ENCODE measurements at regions not wholly inside any gene's neighbourhood (a gene's known extent, or its start where the extent isn't known, plus 50 kb on each side); places are given as distances from the start of the nearest gene placed in this dataset.

DNA sequence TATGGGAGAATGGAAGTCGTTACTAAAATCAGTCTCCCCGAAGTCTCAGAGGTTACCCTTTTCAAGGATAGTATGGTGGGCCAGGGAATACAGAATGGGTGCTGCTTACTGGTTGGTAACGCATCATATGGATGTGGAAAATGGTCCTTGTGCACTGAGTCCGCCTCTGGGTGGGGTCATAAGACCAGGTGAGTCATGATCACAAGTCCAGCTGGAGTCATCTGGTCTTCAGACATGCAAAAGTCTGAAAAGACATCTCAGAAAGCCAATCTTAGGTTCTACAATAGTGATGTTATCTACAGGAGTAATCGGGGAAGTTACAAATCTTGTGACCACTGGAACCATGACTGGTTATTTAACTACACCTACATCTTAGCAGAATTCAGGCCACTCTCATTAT is 71.9 kb upstream of the TCL1B start:
- TF ChIP-seq POLR2A (IDR thresholded peaks at IDR 0.05), result no peak
- TF ChIP-seq, protein P1, sequence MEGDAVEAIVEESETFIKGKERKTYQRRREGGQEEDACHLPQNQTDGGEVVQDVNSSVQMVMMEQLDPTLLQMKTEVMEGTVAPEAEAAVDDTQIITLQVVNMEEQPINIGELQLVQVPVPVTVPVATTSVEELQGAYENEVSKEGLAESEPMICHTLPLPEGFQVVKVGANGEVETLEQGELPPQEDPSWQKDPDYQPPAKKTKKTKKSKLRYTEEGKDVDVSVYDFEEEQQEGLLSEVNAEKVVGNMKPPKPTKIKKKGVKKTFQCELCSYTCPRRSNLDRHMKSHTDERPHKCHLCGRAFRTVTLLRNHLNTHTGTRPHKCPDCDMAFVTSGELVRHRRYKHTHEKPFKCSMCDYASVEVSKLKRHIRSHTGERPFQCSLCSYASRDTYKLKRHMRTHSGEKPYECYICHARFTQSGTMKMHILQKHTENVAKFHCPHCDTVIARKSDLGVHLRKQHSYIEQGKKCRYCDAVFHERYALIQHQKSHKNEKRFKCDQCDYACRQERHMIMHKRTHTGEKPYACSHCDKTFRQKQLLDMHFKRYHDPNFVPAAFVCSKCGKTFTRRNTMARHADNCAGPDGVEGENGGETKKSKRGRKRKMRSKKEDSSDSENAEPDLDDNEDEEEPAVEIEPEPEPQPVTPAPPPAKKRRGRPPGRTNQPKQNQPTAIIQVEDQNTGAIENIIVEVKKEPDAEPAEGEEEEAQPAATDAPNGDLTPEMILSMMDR (IDR thresholded peaks at IDR 0.05), result peak in 4 of 7 experiments; percentile 17 to 43 (median 33)
